ENCODE measurements at regions not wholly inside any gene's neighbourhood (a gene's known extent, or its start where the extent isn't known, plus 50 kb on each side); places are given as distances from the start of the nearest gene placed in this dataset.

GRCh38 chrX:26597981-26598380 lies 382.0 kb downstream of the MAGEB5 start:
- TF ChIP-seq CTCF (IDR thresholded peaks at IDR 0.05; ENCODE audit: low read length, missing control alignments), result no peak

DNA sequence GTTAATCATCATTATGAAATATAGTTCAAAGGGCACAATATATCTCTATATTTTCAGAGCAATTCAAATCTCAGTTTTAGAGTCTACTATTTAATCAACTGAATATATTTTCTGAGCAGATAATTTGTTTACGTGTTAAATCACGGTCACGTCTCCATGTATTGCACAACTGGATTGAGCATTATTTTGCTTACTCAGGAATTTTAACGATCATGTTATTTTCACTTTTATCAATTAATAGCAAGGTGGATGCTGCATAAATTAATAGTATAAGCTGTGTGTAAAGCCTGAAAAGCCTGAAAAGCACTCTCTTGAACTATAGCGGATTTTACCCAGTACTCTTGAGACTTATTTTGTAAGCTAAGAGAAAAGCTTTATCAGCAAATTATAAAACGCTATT lies 374.9 kb downstream of the MAGEB5 start:
- no peak overlapping the region for H3K4me3 ChIP-seq (replicated peaks; ENCODE audit: low read depth, low read length)
- no peak for TF ChIP-seq CTCF (IDR thresholded peaks at IDR 0.05; ENCODE audit: low read length, missing control alignments)
- DNase-seq (ENCODE audit: low read depth), result no peak

More at GRCh38 chrX:26597981-26598380, 382.0 kb downstream of the MAGEB5 start:
- no peak overlapping the region for H3K4me3 ChIP-seq (replicated peaks; ENCODE audit: low read depth, low read length)
- no peak for DNase-seq (ENCODE audit: low read depth)

- no peak for DNase-seq (ENCODE audit: low read depth)
- H3K4me3 ChIP-seq (replicated peaks; ENCODE audit: low read depth, low read length), result no peak overlapping the region
- TF ChIP-seq CTCF (IDR thresholded peaks at IDR 0.05; ENCODE audit: low read length, missing control alignments), result no peak
Observed at GRCh38 chrX:26586570-26586969, 370.6 kb downstream of the MAGEB5 start.

DNA sequence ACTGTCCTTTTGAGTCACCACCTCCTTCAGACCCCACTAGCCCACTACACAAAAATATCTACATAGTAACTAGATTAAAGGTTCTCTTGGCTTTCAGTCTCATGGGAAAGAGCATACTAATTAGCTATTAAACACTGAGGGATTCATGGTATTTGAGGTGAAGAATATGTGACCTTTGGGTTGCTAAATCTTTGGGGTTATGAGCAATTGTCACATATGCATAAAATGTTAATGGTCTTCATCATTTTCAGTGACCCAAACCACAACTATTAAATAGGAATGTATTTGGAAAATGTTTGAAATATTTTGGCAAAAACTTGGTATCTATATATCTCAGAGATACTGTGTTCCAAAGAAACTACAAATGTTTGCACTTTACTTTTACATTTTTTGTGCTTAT lies 365.1 kb downstream of the MAGEB5 start:
- H3K4me3 ChIP-seq (replicated peaks; ENCODE audit: low read depth, low read length), result no peak overlapping the region
- peak; percentile 12 for DNase-seq (ENCODE audit: low read depth)
- no peak for TF ChIP-seq CTCF (IDR thresholded peaks at IDR 0.05; ENCODE audit: low read length, missing control alignments)

DNA sequence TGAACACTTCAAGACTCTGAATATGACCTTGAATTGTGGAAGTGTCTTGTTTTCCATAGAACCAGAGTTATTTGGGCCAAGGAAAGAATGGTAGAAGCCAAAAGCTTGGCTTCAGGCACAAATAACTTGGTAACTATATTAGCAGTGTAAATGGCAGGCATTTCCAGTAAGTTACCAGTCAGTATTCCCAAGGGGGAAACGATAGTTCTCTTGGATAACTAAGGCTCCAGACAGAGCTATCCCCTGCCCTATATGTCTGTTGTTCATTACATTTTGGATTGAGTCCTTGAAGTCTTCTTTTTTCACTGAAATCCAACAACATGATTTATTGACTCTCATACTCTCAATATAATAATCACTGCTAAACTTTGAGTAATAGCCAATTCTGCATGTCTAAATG lies 364.1 kb downstream of the MAGEB5 start:
- no peak for DNase-seq (ENCODE audit: low read depth)
- no peak for TF ChIP-seq CTCF (IDR thresholded peaks at IDR 0.05; ENCODE audit: low read length, missing control alignments)
- H3K4me3 ChIP-seq (replicated peaks; ENCODE audit: low read depth, low read length), result no peak overlapping the region

GRCh38 chrX:26574234-26574633 lies 358.3 kb downstream of the MAGEB5 start:
- no peak overlapping the region for H3K4me3 ChIP-seq (replicated peaks; ENCODE audit: low read depth, low read length)
- DNase-seq (ENCODE audit: low read depth), result no peak
- TF ChIP-seq CTCF (IDR thresholded peaks at IDR 0.05; ENCODE audit: low read length, missing control alignments), result no peak

DNA sequence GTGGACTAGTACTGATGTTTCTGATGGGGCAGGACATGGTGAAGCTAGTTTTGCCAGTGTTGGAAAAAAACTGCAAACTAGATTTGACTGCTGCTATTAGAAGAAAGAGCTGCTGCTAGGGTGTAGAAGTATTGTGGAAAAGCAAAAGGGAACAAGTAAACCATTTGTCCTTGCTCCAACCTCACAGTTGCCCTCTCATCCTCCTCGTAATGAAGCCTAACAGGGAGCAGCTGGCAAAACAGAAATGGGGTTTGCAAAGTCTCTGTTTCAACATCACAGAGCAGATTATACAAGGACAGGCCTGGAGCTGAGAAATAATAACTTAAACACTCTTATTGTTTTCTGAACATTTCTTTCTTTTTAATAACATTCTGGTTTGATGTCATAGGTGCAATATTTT lies 346.2 kb downstream of the MAGEB5 start:
- DNase-seq (ENCODE audit: low read depth), result no peak
- TF ChIP-seq CTCF (IDR thresholded peaks at IDR 0.05; ENCODE audit: low read length, missing control alignments), result no peak

More for the DNA sequence above, 346.2 kb downstream of the MAGEB5 start:
- no peak overlapping the region for H3K4me3 ChIP-seq (replicated peaks; ENCODE audit: low read depth, low read length)

All from fibroblast of pulmonary artery (primary cell).